Fibroblast of pulmonary artery (primary cell): ENCODE measurements at regions not wholly inside any gene's neighbourhood (a gene's known extent, or its start where the extent isn't known, plus 50 kb on each side); places are given as distances from the start of the nearest gene placed in this dataset.

ENCODE experiments used
- DNase-seq: peaks from one replicate; pipeline ENCODE4 v3.0.0-alpha.2; 2010; ENCODE audit warnings: low read depth
- H3K4me3 ChIP-seq: replicated peaks from 2 replicates; pipeline ENCODE4 v1.5.1; 2011; ENCODE audit warnings: low read depth, mild to moderate bottlenecking, control low read depth, low read length, moderate library complexity
- TF ChIP-seq, protein P1 (sequence below): IDR thresholded peaks from 2 replicates; pipeline ENCODE4 v1.5.1; 2011; ENCODE audit warnings: mild to moderate bottlenecking, control low read depth, low read length, inconsistent platforms; ENCODE audit errors: missing control alignments

DNA sequence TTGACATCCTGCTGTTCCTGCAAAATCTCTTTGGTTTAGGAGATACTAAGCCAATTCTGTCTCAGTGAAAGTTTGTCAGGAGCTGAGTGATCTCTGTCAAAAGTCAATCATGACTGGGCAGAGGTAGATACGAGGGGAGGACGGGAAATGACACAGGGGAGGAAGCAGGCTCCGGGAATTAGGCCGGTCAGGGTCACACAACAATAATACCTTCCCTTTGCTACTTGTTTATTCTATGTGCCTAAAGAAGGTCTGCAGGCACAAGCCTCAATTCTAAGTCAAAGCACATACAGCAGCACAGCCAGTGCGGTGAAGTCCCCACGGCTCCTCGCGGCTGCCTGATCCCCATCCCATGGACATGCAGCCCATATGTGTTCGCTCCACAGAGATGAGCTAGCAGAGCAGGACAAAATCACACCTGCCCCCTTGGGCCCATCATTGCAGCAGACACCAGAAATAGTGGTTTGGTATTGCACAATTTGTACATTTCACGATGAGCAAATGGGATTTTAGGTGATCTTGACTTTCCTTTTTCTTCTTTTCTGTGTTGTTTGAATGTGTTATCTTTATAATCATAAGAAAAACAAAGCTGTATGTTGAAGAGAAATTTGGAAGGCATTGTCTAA lies 141.4 kb downstream of the VAPA start:
- no peak overlapping the region for H3K4me3 ChIP-seq
- TF ChIP-seq, protein P1, sequence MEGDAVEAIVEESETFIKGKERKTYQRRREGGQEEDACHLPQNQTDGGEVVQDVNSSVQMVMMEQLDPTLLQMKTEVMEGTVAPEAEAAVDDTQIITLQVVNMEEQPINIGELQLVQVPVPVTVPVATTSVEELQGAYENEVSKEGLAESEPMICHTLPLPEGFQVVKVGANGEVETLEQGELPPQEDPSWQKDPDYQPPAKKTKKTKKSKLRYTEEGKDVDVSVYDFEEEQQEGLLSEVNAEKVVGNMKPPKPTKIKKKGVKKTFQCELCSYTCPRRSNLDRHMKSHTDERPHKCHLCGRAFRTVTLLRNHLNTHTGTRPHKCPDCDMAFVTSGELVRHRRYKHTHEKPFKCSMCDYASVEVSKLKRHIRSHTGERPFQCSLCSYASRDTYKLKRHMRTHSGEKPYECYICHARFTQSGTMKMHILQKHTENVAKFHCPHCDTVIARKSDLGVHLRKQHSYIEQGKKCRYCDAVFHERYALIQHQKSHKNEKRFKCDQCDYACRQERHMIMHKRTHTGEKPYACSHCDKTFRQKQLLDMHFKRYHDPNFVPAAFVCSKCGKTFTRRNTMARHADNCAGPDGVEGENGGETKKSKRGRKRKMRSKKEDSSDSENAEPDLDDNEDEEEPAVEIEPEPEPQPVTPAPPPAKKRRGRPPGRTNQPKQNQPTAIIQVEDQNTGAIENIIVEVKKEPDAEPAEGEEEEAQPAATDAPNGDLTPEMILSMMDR, result no peak

DNA sequence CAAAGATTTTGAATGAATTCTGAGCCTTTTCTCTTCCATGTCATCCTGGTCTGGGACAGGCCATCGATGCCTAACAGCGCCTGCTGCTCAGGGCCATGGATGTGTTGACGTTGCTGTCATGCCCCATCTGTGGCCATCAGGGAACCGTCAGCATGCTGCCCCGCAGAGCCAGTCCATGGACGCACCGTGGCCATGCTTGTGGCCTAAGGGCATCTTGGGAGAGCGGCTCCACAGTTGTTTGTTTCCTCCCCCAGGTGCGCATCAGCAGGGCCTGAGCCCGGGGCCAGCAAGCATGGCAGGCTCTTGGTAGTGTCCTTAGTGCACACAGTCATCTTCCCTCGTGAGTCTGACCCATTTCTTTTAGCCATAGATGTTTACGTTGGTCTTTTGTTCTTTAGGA lies 142.7 kb downstream of the VAPA start:
- TF ChIP-seq, protein P1, result no peak
- no peak overlapping the region for H3K4me3 ChIP-seq
- DNase-seq, result no peak

More for the DNA sequence above, 141.4 kb downstream of the VAPA start:
- DNase-seq, result no peak

DNA sequence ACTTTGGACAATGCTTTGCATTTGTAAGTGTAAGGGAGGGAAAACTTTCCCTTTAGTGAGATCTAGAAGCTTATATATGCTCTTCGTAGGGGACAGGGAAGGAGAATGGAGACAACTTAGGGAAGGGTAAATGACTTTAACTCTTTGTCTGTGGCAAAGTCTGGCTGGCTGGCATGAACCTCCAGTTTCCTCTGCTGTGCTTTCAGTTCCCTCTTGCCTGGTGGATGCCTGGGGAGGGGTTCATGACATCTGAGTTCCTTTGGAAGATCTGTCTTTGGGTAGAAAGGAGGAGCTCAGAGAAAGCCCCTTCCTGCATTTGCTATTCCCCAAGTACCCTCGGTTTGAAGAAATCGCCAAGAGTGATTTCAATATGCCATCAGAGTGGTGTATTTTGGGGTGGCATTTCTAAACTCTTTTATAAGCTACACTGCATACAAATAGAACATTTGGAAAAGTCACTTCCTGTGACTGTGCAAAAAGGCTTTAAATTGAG lies 143.6 kb downstream of the VAPA start:
- DNase-seq, result no peak
- TF ChIP-seq, protein P1, result no peak
- H3K4me3 ChIP-seq, result no peak overlapping the region

DNA sequence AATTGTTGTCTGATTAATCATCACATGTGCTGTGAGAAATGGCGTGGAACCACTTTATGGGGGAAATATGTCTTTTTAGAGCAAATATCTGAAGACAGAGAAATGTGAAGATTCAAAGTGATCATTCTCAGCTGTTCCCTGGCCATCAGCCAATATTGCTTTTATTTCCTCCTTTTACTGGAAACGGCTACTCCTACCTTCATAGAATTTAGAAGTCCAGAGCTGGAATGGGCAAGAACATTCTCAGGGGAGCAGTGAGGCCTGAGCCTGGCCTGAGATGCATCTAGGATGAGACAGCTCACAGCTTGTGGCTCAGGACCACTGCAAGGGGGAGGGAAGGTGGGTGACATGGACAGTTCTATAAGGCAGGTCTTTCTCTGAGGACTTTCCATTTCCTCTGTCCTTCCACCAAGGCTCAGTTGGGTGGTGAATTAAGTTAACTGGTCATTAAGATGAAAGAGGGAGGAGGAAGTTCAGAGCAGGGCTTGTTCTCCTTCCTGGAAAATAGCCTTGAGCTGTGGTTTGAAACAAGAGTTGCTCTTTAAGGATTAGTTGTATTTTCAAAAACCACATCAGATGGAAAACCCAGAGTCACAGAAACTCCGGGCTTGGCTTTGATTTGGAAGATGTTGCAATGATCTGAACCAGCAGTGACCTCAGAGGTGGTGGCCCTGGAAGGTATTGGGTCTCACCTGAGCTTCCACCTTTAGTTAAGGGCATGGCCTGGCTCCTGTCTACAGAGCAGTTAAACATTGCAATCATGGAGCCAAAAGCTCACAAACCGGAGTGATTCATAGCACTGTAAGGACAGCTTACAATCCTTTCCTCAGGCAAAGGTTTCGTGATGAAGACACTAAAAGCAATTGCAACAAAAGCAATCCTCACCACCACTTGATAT lies 144.3 kb downstream of the VAPA start:
- TF ChIP-seq, protein P1, result no peak
- peak; percentile 93 for DNase-seq
- no peak overlapping the region for H3K4me3 ChIP-seq

GRCh38 chr18:10059610-10060468 lies 146.0 kb downstream of the VAPA start:
- TF ChIP-seq, protein P1, result no peak
- H3K4me3 ChIP-seq, result no peak overlapping the region
- no peak for DNase-seq

GRCh38 chr18:10060469-10060782 lies 146.6 kb downstream of the VAPA start:
- no peak overlapping the region for H3K4me3 ChIP-seq
- TF ChIP-seq, protein P1, result no peak
- no peak for DNase-seq
